H1 (cell line): ENCODE measurements at regions not wholly inside any gene's neighbourhood (a gene's known extent, or its start where the extent isn't known, plus 50 kb on each side); places are given as distances from the start of the nearest gene placed in this dataset.
A peak's percentile ranks its signal among the peaks of the same experiment; 100 is the strongest.

ENCODE experiments used
- CHD2 ChIP-seq: IDR thresholded peaks from 2 replicates; pipeline ENCODE4 v1.6.1; 2012; ENCODE audit warnings: low read length, improper control_type of control experiment
- CTCF ChIP-seq, 3 experiments: IDR thresholded peaks; 1 replicate in 2 of 3; 2 replicates in 1 of 3; pipeline versions ENCODE4 v1.5.1 to v1.6.1; 2011; ENCODE audit warnings: low read length in 3 of 3, mild to moderate bottlenecking in 3 of 3, inconsistent platforms in 2 of 3, low read depth in 1 of 3, moderate library complexity in 1 of 3; ENCODE audit not compliant: insufficient read depth in 1 of 3; ENCODE audit errors: control extremely low read depth in 1 of 3
- EZH2 ChIP-seq: fragments of 200-600 bp; sonication (generic); IDR thresholded peaks from 2 replicates; pipeline ENCODE4 v1.7.1; 2012; ENCODE audit warnings: low read depth, mild to moderate bottlenecking, moderate library complexity, low read length, inconsistent platforms; ENCODE audit not compliant: severe bottlenecking
- GABPA ChIP-seq: IDR thresholded peaks from 2 replicates; pipeline ENCODE4 v1.6.1; 2011; ENCODE audit warnings: mild to moderate bottlenecking, low read length, moderate library complexity, borderline replicate concordance; ENCODE audit not compliant: insufficient read depth
- POLR2AphosphoS5 ChIP-seq: IDR thresholded peaks from 2 replicates; pipeline ENCODE4 v1.6.1; 2011; ENCODE audit warnings: low read depth, low read length
- RAD21 ChIP-seq, 2 experiments: IDR thresholded peaks in 1 of 2; conservative IDR thresholded peaks in 1 of 2; 2 replicates each; pipeline ENCODE4 v1.6.1; 2011; ENCODE audit warnings: low read depth in 2 of 2, low read length in 2 of 2, improper control_type of control experiment in 1 of 2, inconsistent platforms in 1 of 2, mild to moderate bottlenecking in 1 of 2, moderate library complexity in 1 of 2
- RXRA ChIP-seq: IDR thresholded peaks from 2 replicates; pipeline ENCODE4 v1.6.1; 2011; ENCODE audit warnings: low read depth, mild to moderate bottlenecking, low read length, moderate library complexity; ENCODE audit not compliant: insufficient read depth
- SRF ChIP-seq: IDR thresholded peaks from 2 replicates; pipeline ENCODE4 v1.6.1; 2011; ENCODE audit warnings: mild to moderate bottlenecking, low read depth, low read length, moderate library complexity
- TAF7 ChIP-seq: optimal IDR thresholded peaks from 2 replicates; pipeline ENCODE3; 2011; ENCODE audit warnings: low read depth, mild to moderate bottlenecking, inconsistent platforms, low read length, moderate library complexity, borderline replicate concordance
- ZNF274 ChIP-seq: IDR thresholded peaks from 2 replicates; pipeline ENCODE4 v1.7.0; 2012; ENCODE audit warnings: low read length, borderline replicate concordance; ENCODE audit errors: extremely low read depth

- TF ChIP-seq ZNF274: no peak
- TF ChIP-seq CTCF (IDR thresholded peaks at IDR 0.05; ENCODE audit: control extremely low read depth in 1 of 3, insufficient read depth in 1 of 3, low read depth in 1 of 3, low read length in 3 of 3): peak; percentile 67 to 72 (median 70)
- TF ChIP-seq TAF7: no peak
- TF ChIP-seq SRF: no peak
- TF ChIP-seq EZH2: no peak
- no peak for TF ChIP-seq RXRA
- TF ChIP-seq RAD21 (IDR thresholded peaks at IDR 0.05 in 1 of 2, conservative IDR thresholded peaks at IDR 0.05 in 1 of 2; ENCODE audit: low read depth in 2 of 2, low read length in 2 of 2): peak; percentile 79 to 84
- TF ChIP-seq POLR2AphosphoS5: no peak
- no peak for TF ChIP-seq GABPA
- no peak for TF ChIP-seq CHD2
These were observed 134.1 kb downstream of the OR13H1 start for GRCh38 chrX:131677655-131678628.
